GM19463 (cell line): ENCODE measurements at regions not wholly inside any gene's neighbourhood (a gene's known extent, or its start where the extent isn't known, plus 50 kb on each side); places are given as distances from the start of the nearest gene placed in this dataset.

Experiments
- ATAC-seq: cut with Tn5 transposase; IDR thresholded peaks from one replicate; pipeline ENCODE4 v1.9.1; 2021; ENCODE audit warnings: mild to moderate bottlenecking, moderate library complexity; ENCODE audit not compliant: unreplicated experiment

DNA sequence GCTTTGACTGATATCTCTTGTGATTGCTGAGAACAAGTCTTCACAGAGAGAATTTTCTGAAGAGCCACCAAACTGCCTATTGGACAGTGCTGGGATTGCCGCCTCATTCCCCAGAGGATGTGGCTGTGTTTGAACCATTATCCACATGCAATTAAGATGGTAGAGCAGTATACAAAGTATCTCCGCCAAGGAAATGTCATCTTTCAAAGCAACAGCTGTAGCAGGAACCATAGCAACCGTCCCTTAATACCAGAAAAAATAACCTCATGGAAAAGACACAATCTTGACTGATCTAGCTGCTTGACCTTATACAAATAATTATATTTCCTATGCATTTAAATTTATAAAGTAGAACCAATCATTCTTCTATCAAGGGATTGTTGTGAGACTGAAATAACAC lies 772.6 kb upstream of the FAM98A start:
- no peak for ATAC-seq

GRCh38 chr2:34368304-34368703 lies 769.2 kb upstream of the FAM98A start:
- no peak for ATAC-seq

DNA sequence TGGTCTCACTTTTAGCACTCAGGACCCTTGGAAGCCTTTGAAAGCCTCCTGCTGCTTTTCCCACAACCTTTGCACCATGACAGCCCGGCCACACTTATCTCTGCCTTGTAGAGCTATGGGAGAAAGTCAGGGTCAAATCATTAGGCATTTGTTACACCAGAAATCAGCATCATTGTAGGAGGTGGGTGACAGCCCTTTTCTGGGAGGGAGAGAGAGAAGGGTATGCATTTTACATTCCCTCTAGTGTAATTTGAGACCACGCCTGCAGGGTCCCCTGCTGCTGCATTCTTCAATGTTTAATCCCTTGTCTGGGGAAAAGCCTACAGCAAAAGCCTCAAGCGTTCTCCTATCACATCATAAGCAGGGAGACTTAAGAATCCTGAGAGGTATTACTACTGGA lies 766.8 kb upstream of the FAM98A start:
- ATAC-seq = no peak

GRCh38 chr2:34365512-34365911 lies 766.4 kb upstream of the FAM98A start:
- ATAC-seq = no peak

DNA sequence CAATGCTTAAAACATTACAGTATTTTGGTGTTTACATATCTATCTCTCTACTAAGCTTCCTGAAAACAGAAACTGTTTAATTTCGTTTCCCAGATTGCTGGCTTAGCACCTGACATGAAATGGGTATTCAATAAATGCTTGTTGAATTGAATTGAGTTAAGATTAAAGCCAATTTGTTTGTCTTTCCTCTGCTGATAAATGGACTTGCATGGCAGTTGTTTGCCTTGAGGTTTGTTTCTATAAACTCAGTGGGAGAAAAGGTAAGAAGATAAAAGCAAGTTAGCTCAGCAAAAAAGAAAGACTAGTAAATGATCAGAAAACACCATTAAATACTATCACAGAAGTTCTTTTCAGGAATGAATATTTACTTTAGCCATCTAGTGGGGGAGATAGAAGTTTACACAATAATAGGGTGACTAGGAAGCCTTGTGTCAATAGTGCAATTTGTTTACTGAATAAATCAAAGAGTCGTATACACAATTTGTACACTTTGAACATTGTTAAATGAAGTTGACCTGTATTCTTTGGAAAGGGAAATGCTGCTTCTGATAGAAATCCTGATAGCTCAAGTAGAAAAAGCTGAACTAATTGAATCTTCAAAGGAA lies 754.5 kb upstream of the FAM98A start:
- no peak for ATAC-seq

DNA sequence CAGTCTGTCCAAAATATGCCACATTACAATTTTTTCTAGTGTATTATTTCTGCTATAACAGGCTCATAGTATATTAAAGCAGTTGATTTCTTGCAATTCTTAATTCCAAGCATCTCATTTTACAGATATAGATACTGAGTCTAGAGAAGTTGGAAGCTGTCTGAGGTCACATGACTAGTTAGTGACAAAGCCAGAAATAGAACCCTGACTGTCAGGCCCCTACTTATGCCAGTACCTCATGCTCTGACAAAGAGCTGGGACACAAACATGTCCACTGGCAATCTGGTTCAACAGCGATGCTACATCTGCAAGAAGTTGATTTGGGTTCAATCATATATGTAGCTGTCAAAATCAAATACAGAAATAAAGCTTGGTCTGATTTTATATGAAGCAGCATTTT lies 750.4 kb upstream of the FAM98A start:
- no peak for ATAC-seq

DNA sequence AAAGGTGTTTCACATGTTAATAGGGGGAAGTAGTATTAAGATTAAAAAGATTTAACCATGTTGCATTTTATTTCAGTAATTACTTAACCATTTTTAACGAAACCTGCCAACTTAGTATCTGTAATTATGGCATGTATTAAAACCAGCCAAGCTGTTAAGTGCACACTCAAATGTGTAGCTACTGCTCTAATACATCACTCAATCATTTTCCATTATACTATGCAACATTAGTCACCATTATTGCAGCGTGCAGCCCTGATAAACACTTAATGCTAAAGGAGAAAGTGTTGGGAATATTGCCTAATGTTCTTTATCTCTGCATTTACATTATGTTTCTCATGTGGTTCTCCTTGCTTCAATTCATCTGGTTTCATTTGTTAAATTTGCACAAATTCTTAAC lies 745.9 kb upstream of the FAM98A start:
- no peak for ATAC-seq

GRCh38 chr2:34340307-34340706 lies 741.2 kb upstream of the FAM98A start:
- no peak for ATAC-seq

GRCh38 chr2:34337735-34338134 lies 738.6 kb upstream of the FAM98A start:
- no peak for ATAC-seq

GRCh38 chr2:34332813-34333212 lies 733.7 kb upstream of the FAM98A start:
- no peak for ATAC-seq

DNA sequence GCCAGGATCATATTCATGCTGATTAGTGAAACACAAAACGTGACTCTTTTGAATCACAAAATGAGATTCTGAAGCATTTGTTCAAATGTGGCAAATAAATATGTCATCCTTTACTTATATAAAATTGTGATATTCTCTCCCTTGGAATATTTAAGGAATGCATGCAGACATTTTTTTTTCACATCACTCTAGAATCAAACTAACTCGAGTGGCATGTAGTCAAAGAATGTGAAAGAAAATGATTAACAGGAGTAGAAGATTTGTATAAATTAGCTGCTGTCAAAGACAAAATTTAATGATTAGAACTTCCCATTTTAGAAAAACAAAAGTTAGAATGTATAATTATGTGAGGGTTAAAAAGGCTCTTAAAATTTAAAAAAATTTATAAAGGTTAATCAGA lies 721.0 kb upstream of the FAM98A start:
- ATAC-seq = no peak

DNA sequence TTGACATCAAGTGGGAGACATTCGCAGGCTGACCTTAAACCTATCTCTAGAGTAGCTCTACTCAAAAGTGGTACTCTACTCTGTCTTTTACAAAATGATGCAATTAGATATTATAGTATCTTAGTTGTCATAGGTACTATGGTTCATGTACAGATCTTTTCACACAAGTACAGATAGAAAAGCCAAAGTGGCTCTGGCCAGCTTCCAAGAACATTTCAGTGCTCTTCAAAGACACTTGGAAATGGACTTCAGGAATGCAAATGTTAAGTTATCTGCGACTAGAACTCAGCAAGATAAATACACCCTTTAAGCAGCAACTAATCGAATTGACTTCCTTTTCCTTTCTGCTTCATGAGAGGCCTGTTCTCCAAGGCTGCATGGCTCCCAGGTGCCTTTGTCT lies 718.7 kb upstream of the FAM98A start:
- no peak for ATAC-seq

GRCh38 chr2:34316788-34317187 lies 717.7 kb upstream of the FAM98A start:
- no peak for ATAC-seq

- ATAC-seq = no peak
Measured at GRCh38 chr2:34311816-34312215, 712.7 kb upstream of the FAM98A start.

DNA sequence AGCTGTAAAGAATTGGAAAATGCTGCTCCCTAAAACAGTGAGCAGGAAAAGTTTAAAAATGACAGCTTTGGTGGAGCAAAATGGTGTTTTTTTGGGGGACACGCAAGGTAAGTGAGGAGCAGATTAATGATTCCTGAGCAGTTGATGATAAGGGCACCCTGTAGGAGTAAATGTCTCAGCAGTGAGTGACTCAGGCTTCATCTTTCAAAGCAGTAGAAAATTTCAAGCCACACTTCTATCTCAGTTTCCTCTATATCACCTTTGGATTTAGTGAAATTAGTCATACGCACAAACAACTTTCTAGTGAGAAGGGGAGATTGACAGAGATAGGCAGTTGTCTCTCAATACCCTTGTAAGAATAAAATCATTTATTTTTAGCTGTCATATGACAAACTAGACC lies 709.0 kb upstream of the FAM98A start:
- ATAC-seq = no peak

DNA sequence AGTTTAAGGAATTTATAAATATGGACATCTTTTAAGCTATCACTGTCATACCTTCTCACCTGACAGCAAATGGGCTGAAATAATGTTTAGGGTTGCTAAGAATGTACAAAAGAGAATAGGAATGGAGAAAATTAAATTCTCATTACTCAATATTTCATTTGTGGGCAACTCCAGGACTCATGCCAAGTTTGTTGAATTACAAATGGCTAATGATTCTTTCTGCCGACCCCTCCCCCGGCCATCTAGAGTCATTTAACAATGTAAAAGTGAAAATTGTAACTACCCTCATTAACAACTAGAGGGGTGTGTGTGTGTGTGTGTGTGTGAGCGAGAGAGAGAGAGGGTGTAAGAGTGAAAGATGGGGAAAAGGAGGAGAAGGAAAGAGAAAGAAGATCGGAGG lies 708.5 kb upstream of the FAM98A start:
- ATAC-seq = no peak

DNA sequence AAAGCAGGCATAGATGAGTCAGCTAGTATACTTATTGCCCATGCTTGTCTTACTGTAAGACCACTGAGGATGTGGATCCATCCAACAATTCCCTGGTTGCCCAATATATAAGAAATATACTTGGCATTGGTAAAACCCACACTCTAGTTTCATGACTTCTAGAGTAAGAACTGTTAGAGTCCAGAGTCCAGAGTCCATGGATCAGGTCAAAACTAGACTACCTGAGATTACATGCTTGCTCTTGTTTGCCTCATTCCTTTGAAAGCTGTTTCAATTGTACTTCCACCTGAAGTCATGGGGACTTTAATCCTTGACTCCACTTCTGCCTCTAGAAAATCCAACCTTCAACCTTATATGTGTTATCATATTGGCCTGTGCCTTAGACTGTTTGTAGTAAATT lies 707.6 kb upstream of the FAM98A start:
- ATAC-seq = no peak

DNA sequence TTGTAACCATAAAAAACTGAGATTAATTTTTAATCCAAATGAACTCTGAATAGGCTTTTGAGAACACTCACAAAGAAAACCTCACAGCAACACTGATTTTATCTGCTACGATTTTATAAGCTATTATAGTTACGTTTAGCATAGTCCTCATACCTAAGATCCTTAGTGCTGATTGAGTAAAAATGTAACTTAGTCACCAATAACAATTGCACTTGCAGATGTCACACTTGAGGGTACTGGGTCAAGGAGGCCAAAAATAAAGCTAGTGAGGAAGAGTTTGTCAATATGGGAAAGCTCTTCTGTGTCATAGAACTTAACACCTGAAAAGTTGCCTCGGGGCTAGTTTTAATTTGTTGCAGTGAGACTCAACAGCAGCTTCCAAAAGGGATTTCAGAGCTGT lies 706.5 kb upstream of the FAM98A start:
- no peak for ATAC-seq

DNA sequence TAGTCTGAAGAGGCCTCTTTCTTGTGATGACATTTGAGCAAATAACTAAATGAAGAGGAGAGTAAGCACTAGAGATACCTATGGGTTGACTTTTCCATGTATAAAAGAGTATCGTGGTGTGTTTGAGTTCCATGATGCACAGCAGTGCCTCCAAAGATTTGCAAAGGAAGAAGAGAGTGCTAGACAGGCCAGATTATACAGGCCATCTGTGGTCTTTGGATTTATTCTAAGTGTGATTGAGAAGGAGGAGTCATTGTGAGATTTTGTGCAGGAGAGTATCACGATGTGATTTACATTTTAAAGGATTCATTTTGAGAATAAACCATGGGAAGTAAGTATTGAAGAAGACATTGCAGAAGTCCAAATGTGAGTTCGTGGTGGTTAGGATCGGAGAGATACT lies 695.9 kb upstream of the FAM98A start:
- no peak for ATAC-seq

DNA sequence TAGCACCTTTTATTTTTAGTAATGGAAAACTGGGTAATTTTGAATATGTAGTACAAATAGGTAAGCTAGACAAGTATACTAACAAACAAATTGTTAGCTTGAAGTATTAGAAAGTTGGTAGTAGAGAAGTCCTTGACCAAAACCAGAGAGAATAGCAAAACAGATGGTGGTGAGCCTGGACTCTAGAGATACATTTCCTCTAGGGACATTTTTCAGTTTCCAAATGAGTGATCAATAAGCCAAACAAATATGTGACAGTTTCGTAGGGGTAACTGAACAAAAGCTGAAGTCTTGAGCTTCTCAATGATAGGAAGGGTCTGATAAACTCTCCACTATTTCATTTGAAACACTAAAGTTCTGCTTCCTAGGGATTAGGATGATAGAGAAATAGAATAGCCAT lies 692.0 kb upstream of the FAM98A start:
- peak; percentile 80 for ATAC-seq

DNA sequence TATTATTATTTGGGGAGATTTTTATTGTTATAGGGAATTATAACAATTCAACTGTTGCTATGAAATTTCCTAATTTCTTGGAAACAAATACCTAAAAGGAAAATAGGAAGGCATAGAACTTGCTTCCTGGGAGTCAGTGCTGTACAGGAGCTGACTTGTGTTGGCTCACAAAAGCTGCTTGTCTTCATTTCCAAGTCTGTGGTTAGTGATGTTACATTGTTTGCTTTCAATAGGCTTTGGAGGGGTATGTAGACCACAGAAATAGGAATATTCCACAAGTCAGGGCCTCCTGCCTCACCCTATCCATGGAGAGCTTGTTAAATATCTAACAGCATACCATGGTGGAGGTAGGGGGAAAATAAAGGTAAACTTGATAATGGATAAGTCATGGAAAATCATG lies 688.9 kb upstream of the FAM98A start:
- ATAC-seq = no peak

DNA sequence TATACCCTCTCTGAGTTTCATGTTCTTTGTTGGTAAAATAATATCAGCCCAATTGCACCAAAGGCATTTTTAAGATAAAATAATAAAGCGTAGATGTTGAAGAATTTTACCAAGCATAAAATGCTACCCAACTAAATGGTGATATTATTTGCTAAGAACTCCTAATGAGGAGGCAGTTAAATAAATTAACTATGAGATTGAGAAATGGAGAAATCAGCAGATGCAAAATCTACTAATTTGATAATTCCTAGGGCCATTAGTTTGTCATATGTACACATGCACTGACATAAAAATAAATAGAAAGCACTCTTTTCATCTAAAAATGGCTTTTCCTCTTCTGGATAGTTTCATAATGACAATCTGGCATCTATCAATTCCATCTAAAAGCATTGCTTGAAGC lies 681.5 kb upstream of the FAM98A start:
- no peak for ATAC-seq

DNA sequence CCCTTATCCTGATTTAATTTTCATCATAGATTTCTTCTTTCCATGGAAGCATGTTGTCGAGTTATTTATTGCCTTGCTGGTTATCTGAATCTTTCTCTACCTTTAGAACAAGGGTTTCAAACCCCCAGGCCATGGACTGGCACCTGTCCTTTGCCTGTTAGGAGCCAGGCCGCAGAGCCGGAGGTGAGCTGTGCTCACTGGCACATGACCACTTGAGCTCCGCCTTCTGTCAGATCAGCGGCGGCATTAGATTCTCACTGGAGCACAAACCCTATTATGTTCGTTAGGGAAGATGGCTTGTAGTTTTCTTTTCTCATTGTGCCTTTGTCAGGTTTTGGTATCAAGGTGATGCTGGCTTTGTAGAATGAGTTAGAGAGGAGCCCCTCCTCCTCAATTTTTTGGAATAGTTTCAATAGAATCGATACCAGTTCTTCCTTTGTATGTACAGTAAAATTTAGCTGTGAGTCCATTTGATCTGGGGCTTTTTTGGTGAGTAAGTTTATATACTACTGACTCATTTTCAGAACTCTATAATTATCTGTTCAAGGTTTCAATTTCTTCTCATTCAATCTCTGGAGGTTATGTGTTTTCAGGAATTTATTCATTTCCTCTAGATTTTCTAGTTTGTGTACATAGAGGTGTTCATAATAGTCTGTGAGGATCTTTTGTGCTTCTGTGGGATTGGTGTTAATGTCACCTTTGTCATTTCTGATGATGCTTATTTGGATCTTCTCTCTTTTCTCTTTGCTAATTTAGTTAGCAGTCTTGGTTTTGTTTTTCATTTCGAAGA lies 668.0 kb upstream of the FAM98A start:
- ATAC-seq = peak; percentile 83
